NCI-H446 (cell line): ENCODE measurements at regions not wholly inside any gene's neighbourhood (a gene's known extent, or its start where the extent isn't known, plus 50 kb on each side); places are given as distances from the start of the nearest gene placed in this dataset.

Experiments used
- DNase-seq, 2 experiments: peaks; one replicate each; lab custom pipeline; 2025; lab: John Stamatoyannopoulos, UW

- DNase-seq: peak in 1 of 2 experiments; percentile 10
Measured at GRCh38 chr4:157964463-157964862, 208.4 kb downstream of the GASK1B start.

GRCh38 chr4:157961229-157961990 lies 211.4 kb downstream of the GASK1B start:
- peak in 1 of 2 experiments; percentile 37 for DNase-seq

GRCh38 chr4:157957905-157958304 lies 214.9 kb downstream of the GASK1B start:
- no peak for DNase-seq

GRCh38 chr4:157942017-157942416 lies 230.8 kb downstream of the GASK1B start:
- DNase-seq: no peak

GRCh38 chr4:157934151-157934550 lies 238.7 kb downstream of the GASK1B start:
- DNase-seq: no peak

GRCh38 chr4:157932936-157933335 lies 239.9 kb downstream of the GASK1B start:
- no peak for DNase-seq

GRCh38 chr4:157929486-157929885 lies 243.3 kb downstream of the GASK1B start:
- DNase-seq: no peak

- DNase-seq: no peak
Measured at GRCh38 chr4:157918036-157918832, 254.6 kb downstream of the GASK1B start.

- DNase-seq: no peak
Measured at GRCh38 chr4:157912212-157912611, 260.6 kb downstream of the GASK1B start.

- DNase-seq: no peak
Measured at GRCh38 chr4:157911662-157912061, 261.2 kb downstream of the GASK1B start.

GRCh38 chr4:157908691-157909090 lies 264.1 kb downstream of the GASK1B start:
- DNase-seq: no peak

GRCh38 chr4:157908031-157908430 lies 264.8 kb downstream of the GASK1B start:
- no peak for DNase-seq

- DNase-seq: no peak
Measured at GRCh38 chr4:157907226-157907946, 265.4 kb downstream of the GASK1B start.

GRCh38 chr4:157898836-157899605 lies 273.8 kb downstream of the GASK1B start:
- DNase-seq: no peak

- DNase-seq: no peak
Measured at GRCh38 chr4:157897855-157898370, 274.9 kb downstream of the GASK1B start.

- no peak for DNase-seq
Measured at GRCh38 chr4:157896726-157897125, 276.1 kb downstream of the GASK1B start.

- DNase-seq: no peak
Measured at GRCh38 chr4:157895205-157895604, 277.6 kb downstream of the GASK1B start.

GRCh38 chr4:157889788-157890187 lies 283.0 kb downstream of the GASK1B start:
- DNase-seq: no peak

GRCh38 chr4:157888281-157888680 lies 284.5 kb downstream of the GASK1B start:
- DNase-seq: no peak

GRCh38 chr4:157887316-157887715 lies 285.5 kb downstream of the GASK1B start:
- DNase-seq: no peak

- DNase-seq: no peak
Measured at GRCh38 chr4:157886645-157887044, 286.2 kb downstream of the GASK1B start.

- DNase-seq: no peak
Measured at GRCh38 chr4:157885811-157886210, 287.0 kb downstream of the GASK1B start.
